HG03039 (cell line): ENCODE measurements at regions not wholly inside any gene's neighbourhood (a gene's known extent, or its start where the extent isn't known, plus 50 kb on each side); places are given as distances from the start of the nearest gene placed in this dataset.

Experiments used
- ATAC-seq: cut with Tn5 transposase; IDR thresholded peaks from one replicate; pipeline ENCODE4 v1.9.1; 2021; ENCODE audit warnings: mild to moderate bottlenecking, moderate library complexity; ENCODE audit not compliant: unreplicated experiment

DNA sequence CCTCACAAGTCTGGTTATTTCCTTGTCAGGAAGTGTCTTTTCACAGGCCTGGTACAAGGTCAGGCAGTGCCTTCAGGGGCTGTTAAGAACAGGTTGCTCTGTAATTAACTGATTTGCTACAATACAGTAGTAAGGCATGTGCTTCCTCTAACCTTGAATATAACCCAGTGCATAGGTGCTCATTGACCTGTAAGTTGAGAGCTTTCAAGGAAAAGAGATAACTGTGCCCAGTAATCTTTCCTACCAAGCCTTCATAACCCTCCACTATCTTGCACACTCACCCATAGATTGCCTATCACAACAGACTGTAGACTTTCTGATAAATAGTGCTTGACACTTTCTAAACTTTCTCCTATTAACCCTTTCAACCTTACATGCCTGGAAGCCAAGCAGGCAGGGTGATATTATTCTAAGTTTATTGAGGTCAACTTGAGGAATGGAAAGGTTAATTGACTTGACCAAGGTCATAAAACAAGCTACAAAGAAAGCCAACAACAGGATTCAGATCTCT lies 148.1 kb downstream of the PPARGC1A start:
- ATAC-seq: no peak

DNA sequence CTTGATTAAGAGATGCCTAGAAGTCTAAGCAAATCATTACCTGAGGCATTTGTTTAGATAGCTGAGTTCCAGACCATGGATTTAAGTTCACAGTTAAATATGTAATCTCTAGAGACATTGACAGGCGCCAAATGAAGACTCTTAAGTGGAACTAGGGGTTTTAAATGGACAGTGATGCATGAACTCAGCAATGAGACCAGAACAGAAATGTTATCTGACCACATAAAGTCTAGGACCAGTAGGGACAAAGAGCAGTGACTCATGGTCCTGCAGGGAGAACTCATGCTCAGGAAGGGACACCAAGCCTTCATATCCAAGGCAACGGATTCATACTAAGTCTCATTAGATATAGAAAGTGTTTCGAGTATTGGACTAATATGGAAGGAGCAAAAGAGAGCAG lies 152.3 kb downstream of the PPARGC1A start:
- no peak for ATAC-seq

DNA sequence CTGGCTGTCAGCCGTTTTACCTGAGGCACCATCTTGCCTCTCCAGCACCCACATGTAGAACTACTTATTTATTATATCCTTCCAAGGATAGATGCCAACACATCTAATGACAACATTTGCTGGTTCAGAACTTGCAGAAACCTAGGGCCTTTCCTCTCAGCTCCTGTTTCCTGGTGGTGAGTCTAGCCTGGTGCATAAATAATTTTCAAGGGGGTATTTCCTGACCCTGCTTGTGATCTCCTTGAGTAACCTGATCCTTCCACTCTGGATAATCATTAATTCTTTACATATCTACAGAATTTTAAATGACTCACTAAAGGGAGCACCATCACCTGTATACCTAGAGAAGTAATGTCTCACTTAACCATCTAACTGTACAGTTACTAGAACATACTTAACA lies 153.4 kb downstream of the PPARGC1A start:
- no peak for ATAC-seq

DNA sequence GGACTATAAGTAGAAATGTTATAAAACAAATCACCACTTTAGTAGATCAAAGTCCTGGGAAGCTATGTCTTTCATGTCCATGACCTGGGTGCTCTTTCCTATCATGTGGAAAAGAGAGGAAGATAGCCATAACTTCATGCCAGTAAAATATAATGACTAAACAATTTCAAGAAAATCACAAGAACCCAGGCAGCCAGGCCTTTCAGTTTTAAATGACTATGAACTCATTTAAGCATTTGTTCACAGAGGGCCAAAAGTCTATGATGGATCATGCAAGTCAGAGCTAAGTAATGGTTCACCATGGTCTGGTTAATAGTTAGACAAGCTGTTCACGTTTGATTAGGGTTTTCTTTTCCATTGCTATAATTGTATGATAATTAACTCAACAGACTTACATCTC lies 155.8 kb downstream of the PPARGC1A start:
- ATAC-seq: no peak

DNA sequence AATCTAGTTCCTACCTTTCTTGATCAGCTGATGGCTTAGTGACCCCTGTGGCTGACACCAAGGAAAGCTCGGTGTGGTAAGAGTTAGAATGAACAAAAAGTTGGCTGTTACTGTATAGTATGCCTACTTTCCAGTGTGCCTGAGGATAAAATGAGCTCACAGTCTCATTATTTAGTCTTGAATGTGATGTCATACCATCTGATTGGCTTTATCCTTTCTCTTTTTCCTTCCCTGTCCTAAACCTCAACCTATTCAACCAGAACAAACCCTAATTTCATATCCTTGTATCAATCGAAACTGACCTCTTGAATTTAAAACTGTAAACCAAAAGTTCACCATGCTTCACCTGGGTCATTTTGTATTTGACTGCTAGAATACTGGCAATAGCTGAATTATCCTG lies 156.4 kb downstream of the PPARGC1A start:
- ATAC-seq: no peak

DNA sequence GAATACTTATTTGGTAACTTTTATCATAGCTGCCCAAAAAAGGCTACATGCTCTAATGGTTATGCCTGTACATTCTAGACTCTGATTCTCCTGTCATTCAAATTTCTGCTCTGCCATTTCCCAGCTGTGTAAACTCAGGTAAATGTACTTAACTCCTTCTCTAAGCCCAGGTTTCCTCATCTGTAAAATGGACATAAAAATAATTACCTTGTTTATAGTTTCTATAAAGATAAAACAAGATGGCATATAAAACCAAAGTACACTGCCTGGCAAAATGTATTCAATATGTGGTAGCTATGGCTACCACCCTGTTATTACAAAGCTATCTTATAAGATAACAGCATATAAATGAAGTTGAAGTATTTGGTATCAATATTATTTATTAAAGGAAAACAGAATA lies 158.8 kb downstream of the PPARGC1A start:
- ATAC-seq: no peak

DNA sequence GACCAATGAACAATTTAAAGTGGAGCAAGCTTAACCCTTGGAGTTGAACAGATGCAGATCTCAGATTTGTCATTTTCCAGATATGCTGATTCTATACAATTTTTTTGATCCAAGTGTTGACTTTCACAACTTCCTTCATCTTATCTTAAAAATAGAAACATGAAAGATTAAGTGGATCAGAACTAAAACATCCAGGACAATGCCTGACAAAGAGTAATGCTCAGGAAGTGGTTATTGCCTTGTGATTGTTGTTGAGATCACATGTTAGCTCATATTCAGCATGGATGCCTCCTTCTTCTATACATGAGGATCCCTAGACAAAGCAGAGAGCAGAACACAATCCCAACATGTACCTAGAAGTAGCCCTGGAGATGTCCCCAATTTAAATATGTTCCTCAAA lies 160.9 kb downstream of the PPARGC1A start:
- no peak for ATAC-seq

DNA sequence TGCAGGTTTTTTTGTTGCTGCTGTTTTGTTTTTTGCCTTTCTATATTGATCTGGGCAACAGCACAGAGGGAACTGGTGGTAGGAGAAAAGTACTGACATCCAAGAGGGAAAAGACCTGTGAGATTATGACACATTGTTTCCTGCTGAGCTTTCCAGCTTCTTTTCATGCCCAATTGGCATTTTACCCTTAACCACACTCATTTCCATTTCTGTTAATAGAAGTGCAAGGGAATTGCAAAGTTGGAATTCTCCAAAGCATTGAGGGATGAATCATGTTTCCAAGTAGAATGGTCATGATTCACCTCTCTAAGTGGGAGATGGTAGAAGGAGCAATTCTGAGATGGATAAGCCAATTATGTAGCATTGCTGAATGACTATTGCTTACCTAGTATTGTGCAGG lies 161.5 kb downstream of the PPARGC1A start:
- ATAC-seq: no peak

DNA sequence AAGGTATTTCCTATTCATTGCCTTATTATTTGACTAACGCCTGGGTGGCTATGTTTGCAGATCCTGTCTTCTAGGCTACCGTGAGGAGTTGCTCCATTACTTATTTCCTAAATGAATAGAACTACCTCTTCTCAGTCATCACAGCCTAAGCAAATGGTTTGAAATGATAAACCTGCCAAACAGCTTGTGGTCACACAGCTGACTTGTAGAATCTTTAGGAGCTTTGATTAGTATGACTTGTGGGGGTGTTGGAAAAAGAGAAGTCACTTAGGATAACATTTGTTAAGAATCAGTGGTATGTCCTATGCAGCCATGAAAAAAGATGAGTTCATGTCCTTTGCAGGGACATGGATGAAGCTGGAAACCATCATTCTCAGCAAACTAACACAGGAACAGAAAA lies 169.3 kb downstream of the PPARGC1A start:
- ATAC-seq: no peak

DNA sequence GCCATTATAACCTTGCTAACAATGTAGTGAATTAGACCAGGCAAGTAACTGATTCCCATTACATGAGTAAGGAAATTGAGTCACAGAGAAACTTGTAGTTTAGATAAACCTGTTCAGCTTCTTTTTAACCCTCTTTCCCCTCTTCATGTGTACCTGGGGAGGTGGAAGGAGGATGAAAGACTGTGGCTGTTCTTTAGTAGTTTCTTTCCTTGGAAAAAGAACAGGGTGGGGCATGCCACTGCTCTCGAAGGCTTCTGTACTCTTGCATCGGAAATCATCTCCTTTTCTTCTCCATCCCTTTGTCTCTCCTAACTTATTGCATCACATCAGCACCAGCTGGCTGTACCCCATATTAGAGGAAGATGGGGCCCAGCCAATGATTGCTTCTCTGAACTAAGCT lies 171.4 kb downstream of the PPARGC1A start:
- ATAC-seq: no peak

DNA sequence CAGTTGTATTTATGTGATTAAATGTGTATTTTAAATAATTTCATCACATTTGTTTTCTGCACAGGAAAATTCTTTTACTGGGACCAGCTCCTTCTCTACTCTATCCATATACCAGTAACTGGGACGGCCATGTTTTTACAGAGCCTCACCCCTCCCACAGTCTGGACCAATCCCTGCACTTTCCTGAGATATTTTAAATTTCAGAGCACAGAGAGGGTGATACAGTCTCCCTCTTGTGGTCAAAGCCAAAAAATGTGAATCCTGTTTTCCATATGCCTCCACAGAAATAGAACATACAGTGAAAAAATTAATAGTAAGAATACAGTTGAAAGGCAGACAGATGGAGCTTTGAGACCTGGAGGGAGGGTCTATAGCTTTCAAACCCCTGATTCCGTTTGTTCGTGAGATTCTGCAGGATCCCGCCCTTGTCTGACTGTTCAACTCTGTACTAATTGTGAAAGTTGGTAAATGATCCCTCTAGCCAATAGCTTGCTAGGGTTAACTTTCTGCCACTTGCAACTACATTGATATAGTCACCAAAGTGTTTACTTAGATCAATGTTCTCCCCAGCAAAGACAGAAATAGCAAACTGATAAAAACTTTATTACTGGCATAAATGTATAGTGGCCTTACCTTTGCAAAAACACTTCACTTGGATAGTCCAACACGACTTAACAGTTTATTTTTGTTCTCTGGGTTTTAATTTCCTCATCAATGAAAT lies 172.2 kb downstream of the PPARGC1A start:
- no peak for ATAC-seq

DNA sequence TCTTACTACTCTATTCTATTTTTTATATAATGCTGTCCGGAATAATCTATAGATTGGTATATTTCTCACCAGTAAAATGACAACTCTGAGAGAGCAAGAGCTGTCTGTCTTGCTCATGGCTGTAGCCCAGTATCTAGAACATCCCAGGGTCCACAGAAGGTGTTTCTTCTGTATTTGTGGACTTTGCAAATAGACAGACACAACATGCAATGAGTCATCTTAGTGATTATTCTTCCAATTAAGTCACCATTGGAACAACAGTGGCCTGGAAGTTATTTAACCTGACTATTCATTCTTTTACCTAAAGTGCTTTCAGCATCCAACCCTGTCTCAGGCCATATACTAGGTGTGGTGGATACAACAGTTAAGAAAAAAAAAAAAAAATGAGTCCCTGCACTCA lies 179.5 kb downstream of the PPARGC1A start:
- ATAC-seq: no peak

DNA sequence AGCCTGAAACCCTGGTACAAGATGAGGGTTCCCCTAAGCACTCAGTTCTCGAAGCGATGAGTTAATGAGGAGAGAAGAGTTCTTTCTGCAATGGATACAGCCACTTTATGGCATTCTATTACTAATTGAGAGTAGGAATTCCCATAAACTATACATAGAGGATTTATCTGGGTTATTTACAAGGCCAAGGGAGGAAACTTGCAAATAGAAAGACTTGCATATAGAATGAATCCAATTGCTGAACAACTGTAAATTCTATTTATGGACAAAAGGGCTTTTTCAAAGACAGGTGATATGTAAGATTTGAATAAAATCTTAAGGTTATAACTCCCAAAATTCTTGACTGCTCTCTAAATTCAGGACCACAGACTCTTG lies 182.2 kb downstream of the PPARGC1A start:
- ATAC-seq: no peak

DNA sequence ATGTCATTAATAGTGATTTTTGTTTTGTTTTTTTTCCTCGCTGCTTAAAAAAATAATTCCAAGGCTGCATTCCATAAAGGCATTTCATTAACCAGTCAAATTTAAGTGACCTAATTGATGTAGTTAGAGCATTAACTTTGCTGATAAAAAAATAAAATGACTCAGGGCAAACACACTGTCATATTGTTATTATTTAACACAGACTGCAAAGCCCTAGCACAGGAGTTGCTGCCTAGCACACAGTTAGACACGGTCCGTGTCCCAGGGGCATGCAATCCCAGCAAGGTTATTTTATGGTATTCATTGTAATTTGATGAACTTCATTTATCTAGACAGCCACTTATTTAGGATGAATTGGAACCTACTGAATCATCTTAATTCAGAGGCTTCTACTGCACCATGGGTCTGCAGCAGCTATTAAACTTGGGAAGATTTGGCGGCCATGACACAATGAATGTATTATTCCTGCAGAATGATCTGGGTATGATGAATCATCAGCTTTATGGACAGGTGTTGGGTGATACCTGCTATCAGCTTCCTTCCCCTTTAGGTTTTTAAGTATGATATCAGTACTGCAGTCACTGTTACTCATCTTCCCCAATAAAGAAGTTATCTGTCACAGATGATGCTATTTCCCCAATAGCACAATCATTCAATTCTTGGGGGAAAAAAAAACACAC lies 182.7 kb downstream of the PPARGC1A start:
- no peak for ATAC-seq

DNA sequence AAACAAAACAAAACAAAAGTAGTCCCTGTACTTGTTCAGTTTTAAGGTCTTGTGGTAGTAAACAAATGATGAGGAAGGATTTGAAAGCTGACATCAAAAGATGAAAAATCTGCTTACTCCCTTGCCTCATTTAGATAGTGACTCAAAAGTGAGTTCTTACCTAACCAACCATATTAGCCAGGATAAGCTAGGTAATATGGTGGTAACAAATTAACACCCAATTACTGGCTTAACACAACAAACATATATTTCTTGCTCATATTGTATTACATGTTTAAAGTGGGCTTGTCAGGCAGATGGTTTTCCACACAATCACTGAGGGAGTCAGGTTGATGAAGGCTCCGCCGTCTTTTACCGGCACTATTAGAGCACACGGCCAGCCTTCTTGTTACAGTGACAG lies 189.7 kb downstream of the PPARGC1A start:
- no peak for ATAC-seq

DNA sequence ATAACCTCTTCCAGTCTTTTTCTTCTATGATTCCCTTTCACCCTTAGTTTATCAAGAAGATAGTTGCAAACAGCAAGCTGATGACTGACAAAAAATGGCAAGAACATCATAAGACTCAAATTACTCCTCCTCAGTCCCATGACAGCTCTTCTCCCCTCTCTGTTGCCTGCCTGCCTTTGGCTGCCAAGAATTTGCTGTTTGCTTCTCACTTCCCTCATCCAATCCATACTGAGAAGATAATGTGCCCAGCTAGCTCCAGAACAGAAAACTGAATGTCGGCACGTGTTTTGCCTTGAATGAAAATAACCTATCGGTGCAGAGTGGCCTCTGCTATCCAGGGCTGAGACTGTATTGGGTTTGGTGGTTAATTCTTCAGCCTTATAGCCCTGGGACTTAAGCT lies 192.1 kb downstream of the PPARGC1A start:
- no peak for ATAC-seq

DNA sequence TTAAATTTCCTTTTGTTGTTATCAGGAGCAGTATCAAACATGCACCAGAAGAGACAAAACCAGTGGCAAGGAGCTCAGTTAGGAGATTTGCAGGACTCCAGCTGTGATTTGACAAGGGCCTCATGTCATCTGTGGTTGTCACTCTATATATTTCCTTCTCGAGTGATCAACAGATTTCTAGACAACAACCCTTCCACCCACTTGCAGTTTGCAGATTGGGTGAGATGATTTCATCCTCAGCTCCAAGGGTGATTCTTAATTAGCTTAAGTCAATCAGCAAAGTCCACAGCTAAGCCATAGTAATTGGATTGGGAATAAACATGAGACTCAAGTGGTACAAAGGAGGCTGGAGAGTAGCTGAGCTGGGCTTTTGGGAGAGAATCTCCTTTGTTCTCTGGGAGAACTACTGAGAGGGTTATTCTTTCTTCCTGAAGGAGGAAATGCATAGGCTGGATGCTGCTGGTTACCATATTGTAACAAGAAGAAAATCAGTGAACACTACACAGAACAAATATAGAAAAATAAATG lies 192.8 kb downstream of the PPARGC1A start:
- no peak for ATAC-seq

DNA sequence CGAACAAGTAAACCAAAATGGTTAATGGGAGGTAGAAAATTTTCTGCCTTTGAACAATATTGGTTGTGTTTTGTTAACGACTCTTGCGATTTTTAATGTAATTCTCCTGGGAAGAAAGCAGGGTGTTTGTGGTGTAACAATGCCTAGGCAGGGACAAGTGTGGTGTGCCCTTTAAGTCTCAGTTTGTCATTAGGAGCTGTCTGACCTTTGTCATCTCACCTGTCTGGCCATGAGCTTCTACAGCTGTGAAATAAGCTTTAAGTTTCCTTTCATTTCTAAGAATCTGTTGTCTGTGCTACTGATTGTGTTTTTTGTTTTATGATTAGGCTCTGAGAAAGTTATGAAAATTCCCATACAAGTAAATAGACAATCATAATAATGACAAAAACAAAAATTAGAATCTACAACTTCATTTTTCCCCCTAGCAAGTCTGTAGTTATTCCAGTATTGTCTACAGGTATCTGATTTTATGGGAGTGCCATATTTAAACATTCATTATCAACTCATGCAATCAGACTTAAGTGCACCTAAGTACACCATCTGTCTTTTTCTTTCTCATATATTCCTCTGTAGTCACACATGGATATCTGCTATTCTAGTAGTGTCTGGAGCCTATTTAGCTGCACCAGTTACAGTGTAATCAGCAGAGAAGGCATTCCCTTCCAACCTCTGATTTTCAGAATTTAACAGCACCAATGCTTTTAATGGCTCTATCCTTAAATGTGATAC lies 203.5 kb downstream of the PPARGC1A start:
- no peak for ATAC-seq

DNA sequence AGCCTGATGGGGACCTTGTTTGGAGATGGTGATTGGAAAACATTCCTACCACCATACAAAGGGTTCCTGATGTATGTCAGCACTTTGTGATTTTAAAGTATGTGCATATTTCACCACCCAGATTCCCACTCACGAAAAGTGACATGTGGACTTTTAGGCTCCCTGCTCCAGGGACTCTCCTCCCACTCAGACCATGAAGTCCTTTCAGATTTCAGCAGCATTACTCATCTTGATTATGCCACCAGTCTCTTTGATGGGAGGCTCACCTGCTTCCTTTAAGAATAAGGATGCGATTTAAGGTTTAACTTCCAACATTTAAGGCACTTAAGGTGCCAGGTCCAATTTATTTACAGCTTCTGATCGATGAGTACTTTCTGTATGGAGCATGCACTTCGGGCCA lies 204.4 kb downstream of the PPARGC1A start:
- ATAC-seq: no peak

DNA sequence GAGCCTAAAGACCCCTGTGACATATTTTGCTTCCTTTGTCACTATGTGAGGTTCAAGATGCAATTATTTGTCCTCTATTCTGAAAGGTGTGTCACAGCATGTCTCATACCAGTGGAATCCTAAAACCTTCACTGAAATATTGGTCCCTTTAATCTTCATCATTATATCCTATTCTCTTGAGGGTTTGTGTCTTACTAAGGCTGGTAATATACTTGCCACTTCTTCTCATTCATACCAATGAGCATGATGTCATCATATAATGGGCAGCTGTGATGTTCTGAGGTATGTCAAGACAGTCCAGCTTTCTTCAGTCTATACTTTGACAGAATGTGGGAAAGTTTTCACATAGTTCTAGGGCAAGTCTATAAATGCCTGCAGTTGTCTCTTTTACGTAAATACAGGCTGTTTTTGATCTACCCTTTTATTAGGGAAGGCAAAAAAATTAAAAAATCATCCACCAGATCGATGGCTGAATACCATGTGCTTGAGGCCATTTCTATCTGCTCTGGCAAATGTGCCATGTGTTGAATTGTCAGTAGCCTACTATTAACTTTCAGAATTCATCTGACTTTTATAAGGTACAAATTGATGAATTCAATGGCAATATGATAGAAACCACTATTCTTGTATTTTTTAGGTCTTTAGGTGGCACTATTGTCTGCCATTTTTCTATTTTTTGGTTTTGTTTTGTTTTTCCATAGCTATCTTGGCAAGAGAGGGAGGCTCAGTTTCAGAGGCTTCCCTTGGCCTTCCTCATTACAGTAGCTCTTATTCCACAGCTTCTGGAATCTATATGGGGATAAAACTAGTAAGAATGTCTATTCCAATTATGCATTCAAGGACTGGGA lies 209.0 kb downstream of the PPARGC1A start:
- no peak for ATAC-seq

DNA sequence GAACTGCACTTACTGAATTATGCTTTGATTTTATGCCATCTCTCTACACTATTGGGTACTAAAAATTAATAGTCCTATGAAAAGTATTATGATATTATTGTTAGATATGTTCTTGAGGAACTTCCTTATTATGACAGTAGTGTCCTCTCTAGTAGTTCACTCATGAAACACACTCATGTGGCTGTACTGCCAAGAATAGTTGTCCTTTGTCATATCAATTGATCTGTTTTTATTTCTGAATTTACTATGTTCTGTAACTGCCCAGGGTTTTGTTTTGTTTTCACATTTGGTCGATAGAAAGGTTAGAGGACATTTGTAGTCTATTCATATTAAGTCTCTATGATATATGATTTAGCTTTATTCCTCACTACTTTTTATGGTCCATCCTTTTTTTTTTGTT lies 215.2 kb downstream of the PPARGC1A start:
- no peak for ATAC-seq
